WTC11 (cell line): ENCODE measurements at regions not wholly inside any gene's neighbourhood (a gene's known extent, or its start where the extent isn't known, plus 50 kb on each side); places are given as distances from the start of the nearest gene placed in this dataset.

Experiments used
- ATAC-seq: fragments of 200-7000 bp; cut with Tn5 transposase; 2 replicates; pipeline ENCODE4 v1.10.0; 2021; ENCODE audit warnings: mild to moderate bottlenecking, moderate library complexity
- CTCF ChIA-PET: fragments of 300-600 bp; sonication (Branson Sonifier 250); formaldehyde crosslinking; loops from one replicate; lab custom pipeline; 2021; ENCODE audit warnings: antibody characterized with exemption; lab: Charles Lee
- POLR2A ChIA-PET: fragments of 350-600 bp; sonication (Branson Sonifier 250); formaldehyde crosslinking; loops from one replicate; lab custom pipeline; 2021; ENCODE audit warnings: antibody characterized with exemption; lab: Charles Lee
- DNase-seq: peaks from one replicate; pipeline ENCODE4 v3.0.0; 2021; ENCODE audit warnings: low spot score
- H3K27ac Mint-ChIP-seq: 2 replicates; pipeline ENCODE4 v1.8.0; 2021; ENCODE audit warnings: mixed read lengths
- H3K27me3 Mint-ChIP-seq: 2 replicates; pipeline ENCODE4 v1.8.0; 2021; ENCODE audit warnings: low read depth, mild to moderate bottlenecking, moderate library complexity, mixed read lengths
- H3K36me3 Mint-ChIP-seq: 2 replicates; pipeline ENCODE4 v1.8.0; 2021; ENCODE audit warnings: mixed read lengths
- H3K4me1 Mint-ChIP-seq: 2 replicates; pipeline ENCODE4 v1.8.0; 2022; ENCODE audit warnings: mixed read lengths
- H3K4me3 Mint-ChIP-seq: 2 replicates; pipeline ENCODE4 v1.8.0; 2021; ENCODE audit warnings: mild to moderate bottlenecking, moderate library complexity, mixed read lengths
- H3K9me3 Mint-ChIP-seq: 2 replicates; pipeline ENCODE4 v1.8.0; 2021; ENCODE audit warnings: mixed read lengths
- AFF4 ChIP-seq: sonication (generic); formaldehyde crosslinking; IDR thresholded peaks from 2 replicates; pipeline ENCODE4 v1.8.1; 2023; ENCODE audit warnings: mild to moderate bottlenecking, missing genetic modification reagents, borderline replicate concordance
- ATF3 ChIP-seq: sonication (generic); formaldehyde crosslinking; conservative IDR thresholded peaks from 2 replicates; pipeline ENCODE4 v1.8.1; 2022; ENCODE audit warnings: mild to moderate bottlenecking, missing genetic modification reagents
- CBFB ChIP-seq: sonication (generic); formaldehyde crosslinking; IDR thresholded peaks from 2 replicates; pipeline ENCODE4 v1.8.1; 2022; ENCODE audit warnings: mild to moderate bottlenecking, low read depth, missing genetic modification reagents
- CDX4 ChIP-seq: fragments of 250-450 bp; sonication (Bioruptor Pico); IDR thresholded peaks from 2 replicates; pipeline ENCODE4 v1.9.0; 2021; ENCODE audit warnings: moderate library complexity, mild to moderate bottlenecking, inconsistent platforms, borderline replicate concordance
- CREB1 ChIP-seq: sonication (generic); formaldehyde crosslinking; IDR thresholded peaks from 2 replicates; pipeline ENCODE4 v1.8.0; 2023; ENCODE audit warnings: mild to moderate bottlenecking, missing genetic modification reagents
- ELF4 ChIP-seq: sonication (generic); formaldehyde crosslinking; IDR thresholded peaks from 2 replicates; pipeline ENCODE4 v1.8.1; 2022; ENCODE audit warnings: low read depth, mild to moderate bottlenecking, moderate library complexity, missing genetic modification reagents
- HMGXB4 ChIP-seq: sonication (generic); formaldehyde crosslinking; IDR thresholded peaks from 2 replicates; pipeline ENCODE4 v1.8.1; 2023; ENCODE audit warnings: mild to moderate bottlenecking, moderate library complexity, missing genetic modification reagents
- NFATC4 ChIP-seq: fragments of 250-450 bp; sonication (Bioruptor Pico); IDR thresholded peaks from 2 replicates; pipeline ENCODE4 v1.9.0; 2021; ENCODE audit warnings: mild to moderate bottlenecking
- OVOL2 ChIP-seq: fragments of 250-450 bp; sonication (Bioruptor Pico); IDR thresholded peaks from 2 replicates; pipeline ENCODE4 v1.9.0; 2021; ENCODE audit warnings: mild to moderate bottlenecking, borderline replicate concordance
- RORB ChIP-seq: fragments of 250-450 bp; sonication (Bioruptor Pico); IDR thresholded peaks from 2 replicates; pipeline ENCODE4 v1.9.0; 2021; ENCODE audit warnings: mild to moderate bottlenecking
- TCF7 ChIP-seq: sonication (generic); formaldehyde crosslinking; IDR thresholded peaks from 2 replicates; pipeline ENCODE4 v1.8.0; 2022; ENCODE audit warnings: mild to moderate bottlenecking, low read depth, missing genetic modification reagents, moderate library complexity
- TEAD1 ChIP-seq: sonication (generic); formaldehyde crosslinking; IDR thresholded peaks from 2 replicates; pipeline ENCODE4 v1.8.0; 2022; ENCODE audit warnings: mild to moderate bottlenecking, missing genetic modification reagents
- ZNF138 ChIP-seq: sonication (generic); formaldehyde crosslinking; conservative IDR thresholded peaks from 2 replicates; pipeline ENCODE4 v1.8.1; 2022; ENCODE audit warnings: mild to moderate bottlenecking, moderate library complexity, missing genetic modification reagents
- ZNF219 ChIP-seq: sonication (generic); formaldehyde crosslinking; IDR thresholded peaks from 2 replicates; pipeline ENCODE4 v1.8.0; 2023; ENCODE audit warnings: missing genetic modification reagents, mild to moderate bottlenecking, borderline replicate concordance
- ZNF317 ChIP-seq: sonication (generic); formaldehyde crosslinking; IDR thresholded peaks from 2 replicates; pipeline ENCODE4 v1.8.1; 2023; ENCODE audit warnings: low read depth, mild to moderate bottlenecking, moderate library complexity, missing genetic modification reagents, borderline replicate concordance
- ZNF396 ChIP-seq: fragments of 250-450 bp; sonication (Bioruptor Pico); IDR thresholded peaks from 2 replicates; pipeline ENCODE4 v1.8.0; 2021; ENCODE audit warnings: mild to moderate bottlenecking, moderate library complexity, borderline replicate concordance
- ZNF671 ChIP-seq: fragments of 250-450 bp; sonication (Bioruptor Pico); IDR thresholded peaks from 2 replicates; pipeline ENCODE4 v1.8.0; 2021; ENCODE audit warnings: mild to moderate bottlenecking
- TF ChIP-seq, protein P1 (sequence below): sonication (generic); formaldehyde crosslinking; IDR thresholded peaks from 2 replicates; pipeline ENCODE4 v1.8.1; 2023; ENCODE audit warnings: mild to moderate bottlenecking, missing genetic modification reagents, moderate library complexity
- TF ChIP-seq, protein P2 (sequence below): sonication (generic); formaldehyde crosslinking; IDR thresholded peaks from 2 replicates; pipeline ENCODE4 v1.8.0; 2022; ENCODE audit warnings: mild to moderate bottlenecking, missing genetic modification reagents

DNA sequence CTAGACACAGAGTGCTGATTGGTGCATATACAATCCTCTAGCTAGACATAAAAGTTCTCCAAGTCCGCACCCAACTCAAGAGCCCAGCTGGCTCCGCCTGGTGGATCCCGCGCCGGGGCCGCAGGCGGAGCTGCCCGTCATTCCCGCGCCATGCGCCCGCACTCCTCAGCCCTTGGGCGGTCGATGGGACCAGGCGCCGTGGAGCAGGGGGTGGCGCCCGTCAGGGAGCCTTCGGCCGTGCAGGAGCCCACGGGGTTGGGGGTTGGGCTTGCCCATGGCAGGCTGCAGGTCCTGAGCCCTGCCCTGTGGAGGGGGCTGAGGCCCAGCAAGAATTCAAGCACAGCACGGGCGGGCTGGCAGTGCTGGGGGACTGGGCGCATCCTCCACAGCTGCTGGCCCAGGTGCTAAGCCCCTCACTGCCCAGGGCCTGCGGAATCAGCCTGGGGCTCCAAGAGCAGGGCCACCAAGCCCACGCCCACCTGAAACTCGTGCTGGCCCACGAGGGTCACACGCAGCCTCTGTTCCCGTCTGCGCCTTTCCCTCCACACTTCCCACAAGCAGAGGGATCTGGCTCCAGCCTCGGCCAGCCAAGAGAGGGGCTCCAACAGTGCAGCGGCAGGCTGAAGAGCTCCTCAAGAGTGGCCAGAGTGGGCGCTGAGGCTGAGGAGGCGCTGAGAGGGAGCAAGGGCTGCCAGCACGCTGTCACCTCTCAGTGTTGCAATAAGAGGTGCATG lies 604.2 kb upstream of the POM121L12 start:
- CTCF ChIA-PET: no interaction called here

More for the DNA sequence above, 604.2 kb upstream of the POM121L12 start:
- Mint-ChIP-seq H3K36me3 (peaks cover 10% of the 10 kb centered on the region; the same call in 1 of the 2 replicates), H3K9me3 (peaks cover 24% of the 10 kb centered on the region), H3K27me3 (no peaks in the 10 kb centered on the region), H3K4me3 (no peak overlapping the region), H3K4me1 (no peaks in the 10 kb centered on the region), H3K27ac (no peak overlapping the region)
- DNase-seq: no peak
- POLR2A ChIA-PET: no interaction called here
- ATAC-seq: no peak
- TF ChIP-seq ZNF219 (CRISPR knock-in tag): no peak
- TF ChIP-seq AFF4 (CRISPR knock-in tag): no peak
- TF ChIP-seq OVOL2 (CRISPR knock-in tag): no peak
- no peak for TF ChIP-seq TCF7
- no peak for TF ChIP-seq ZNF671 (CRISPR knock-in tag)
- TF ChIP-seq ZNF396 (CRISPR knock-in tag): no peak
- TF ChIP-seq CREB1 (CRISPR knock-in tag): no peak
- TF ChIP-seq ZNF138: no peak
- no peak for TF ChIP-seq ZNF317 (CRISPR knock-in tag)
- TF ChIP-seq, protein P1, sequence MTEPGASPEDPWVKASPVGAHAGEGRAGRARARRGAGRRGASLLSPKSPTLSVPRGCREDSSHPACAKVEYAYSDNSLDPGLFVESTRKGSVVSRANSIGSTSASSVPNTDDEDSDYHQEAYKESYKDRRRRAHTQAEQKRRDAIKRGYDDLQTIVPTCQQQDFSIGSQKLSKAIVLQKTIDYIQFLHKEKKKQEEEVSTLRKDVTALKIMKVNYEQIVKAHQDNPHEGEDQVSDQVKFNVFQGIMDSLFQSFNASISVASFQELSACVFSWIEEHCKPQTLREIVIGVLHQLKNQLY (CRISPR knock-in tag): no peak
- TF ChIP-seq, protein P2, sequence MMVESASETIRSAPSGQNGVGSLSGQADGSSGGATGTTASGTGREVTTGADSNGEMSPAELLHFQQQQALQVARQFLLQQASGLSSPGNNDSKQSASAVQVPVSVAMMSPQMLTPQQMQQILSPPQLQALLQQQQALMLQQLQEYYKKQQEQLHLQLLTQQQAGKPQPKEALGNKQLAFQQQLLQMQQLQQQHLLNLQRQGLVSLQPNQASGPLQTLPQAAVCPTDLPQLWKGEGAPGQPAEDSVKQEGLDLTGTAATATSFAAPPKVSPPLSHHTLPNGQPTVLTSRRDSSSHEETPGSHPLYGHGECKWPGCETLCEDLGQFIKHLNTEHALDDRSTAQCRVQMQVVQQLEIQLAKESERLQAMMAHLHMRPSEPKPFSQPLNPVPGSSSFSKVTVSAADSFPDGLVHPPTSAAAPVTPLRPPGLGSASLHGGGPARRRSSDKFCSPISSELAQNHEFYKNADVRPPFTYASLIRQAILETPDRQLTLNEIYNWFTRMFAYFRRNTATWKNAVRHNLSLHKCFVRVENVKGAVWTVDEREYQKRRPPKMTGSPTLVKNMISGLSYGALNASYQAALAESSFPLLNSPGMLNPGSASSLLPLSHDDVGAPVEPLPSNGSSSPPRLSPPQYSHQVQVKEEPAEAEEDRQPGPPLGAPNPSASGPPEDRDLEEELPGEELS: no peak
- no peak for TF ChIP-seq CDX4 (CRISPR knock-in tag)
- TF ChIP-seq TEAD1 (CRISPR knock-in tag): no peak
- no peak for TF ChIP-seq ATF3 (CRISPR knock-in tag)
- no peak for TF ChIP-seq HMGXB4 (CRISPR knock-in tag)
- TF ChIP-seq RORB (CRISPR knock-in tag): no peak
- no peak for TF ChIP-seq CBFB (CRISPR knock-in tag)
- TF ChIP-seq ELF4 (CRISPR knock-in tag): no peak
- no peak for TF ChIP-seq NFATC4 (CRISPR knock-in tag)
